ENCODE measurements at regions not wholly inside any gene's neighbourhood (a gene's known extent, or its start where the extent isn't known, plus 50 kb on each side); places are given as distances from the start of the nearest gene placed in this dataset.

DNA sequence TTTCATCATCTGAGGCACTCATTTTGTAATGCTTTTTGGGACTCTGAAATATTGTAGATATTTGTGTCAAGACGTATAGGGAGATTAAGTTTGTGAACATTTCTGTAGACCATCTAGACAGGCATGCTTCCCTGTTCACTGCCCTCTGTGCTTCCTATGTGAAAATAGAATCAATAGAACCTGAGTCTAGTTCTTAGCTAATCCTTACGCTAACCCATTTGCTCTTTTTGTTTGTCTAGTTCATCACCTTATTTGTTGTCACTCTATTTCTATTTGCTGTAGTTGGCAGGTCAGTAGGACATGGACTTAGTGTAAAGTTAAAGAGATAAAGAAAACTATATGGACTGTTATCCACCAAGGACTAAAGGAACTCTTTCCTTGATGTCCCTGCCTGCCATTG lies 1755.2 kb downstream of the C4orf33 start:
- Mint-ChIP-seq H3K4me1 (ENCODE audit: low read depth) (no peaks in the 10 kb centered on the region), H3K27me3 (ENCODE audit: low read depth) (no peaks in the 10 kb centered on the region), H3K9me3 (ENCODE audit: low read depth) (peaks cover 20% of the 10 kb centered on the region), H3K36me3 (ENCODE audit: low read depth) (no peaks in the 10 kb centered on the region), H3K27ac (ENCODE audit: unreplicated experiment) (no peak overlapping the region), H3K4me3 (ENCODE audit: unreplicated experiment) (no peak overlapping the region)
- TF ChIP-seq, protein P1, sequence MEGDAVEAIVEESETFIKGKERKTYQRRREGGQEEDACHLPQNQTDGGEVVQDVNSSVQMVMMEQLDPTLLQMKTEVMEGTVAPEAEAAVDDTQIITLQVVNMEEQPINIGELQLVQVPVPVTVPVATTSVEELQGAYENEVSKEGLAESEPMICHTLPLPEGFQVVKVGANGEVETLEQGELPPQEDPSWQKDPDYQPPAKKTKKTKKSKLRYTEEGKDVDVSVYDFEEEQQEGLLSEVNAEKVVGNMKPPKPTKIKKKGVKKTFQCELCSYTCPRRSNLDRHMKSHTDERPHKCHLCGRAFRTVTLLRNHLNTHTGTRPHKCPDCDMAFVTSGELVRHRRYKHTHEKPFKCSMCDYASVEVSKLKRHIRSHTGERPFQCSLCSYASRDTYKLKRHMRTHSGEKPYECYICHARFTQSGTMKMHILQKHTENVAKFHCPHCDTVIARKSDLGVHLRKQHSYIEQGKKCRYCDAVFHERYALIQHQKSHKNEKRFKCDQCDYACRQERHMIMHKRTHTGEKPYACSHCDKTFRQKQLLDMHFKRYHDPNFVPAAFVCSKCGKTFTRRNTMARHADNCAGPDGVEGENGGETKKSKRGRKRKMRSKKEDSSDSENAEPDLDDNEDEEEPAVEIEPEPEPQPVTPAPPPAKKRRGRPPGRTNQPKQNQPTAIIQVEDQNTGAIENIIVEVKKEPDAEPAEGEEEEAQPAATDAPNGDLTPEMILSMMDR (IDR thresholded peaks at IDR 0.05): no peak
- DNase-seq (ENCODE audit: low spot score): no peak

GRCh38 chr4:130851932-130852331 lies 1756.0 kb downstream of the C4orf33 start:
- Mint-ChIP-seq H3K36me3 (ENCODE audit: low read depth) (no peaks in the 10 kb centered on the region), H3K27me3 (ENCODE audit: low read depth) (no peaks in the 10 kb centered on the region), H3K4me1 (ENCODE audit: low read depth) (no peaks in the 10 kb centered on the region), H3K9me3 (ENCODE audit: low read depth) (peaks cover 17% of the 10 kb centered on the region), H3K27ac (ENCODE audit: unreplicated experiment) (no peak overlapping the region), H3K4me3 (ENCODE audit: unreplicated experiment) (no peak overlapping the region)
- TF ChIP-seq, protein P1 (IDR thresholded peaks at IDR 0.05): no peak
- DNase-seq (ENCODE audit: low spot score): no peak

DNA sequence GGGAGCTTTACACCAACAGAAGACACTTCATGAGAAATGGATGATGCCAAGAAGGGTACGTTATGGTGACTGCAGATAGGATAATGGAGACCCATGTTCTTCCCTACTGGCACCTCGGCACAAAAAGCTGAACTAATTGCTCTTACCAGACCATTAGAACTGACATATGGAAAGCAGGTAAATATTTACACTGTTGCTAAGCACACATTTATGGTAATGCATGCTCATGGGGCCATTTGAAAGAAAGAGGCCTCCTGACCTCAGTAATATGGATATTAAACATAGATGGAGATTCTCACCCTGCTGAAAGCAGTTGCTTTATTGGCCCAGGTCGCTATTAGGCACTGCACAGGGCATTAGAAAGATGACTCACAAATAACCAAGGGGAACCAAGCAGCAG lies 1759.6 kb downstream of the C4orf33 start:
- no peaks in the 10 kb centered on the region for H3K36me3 Mint-ChIP-seq (ENCODE audit: low read depth)
- TF ChIP-seq, protein P1 (IDR thresholded peaks at IDR 0.05): no peak
- H3K27ac Mint-ChIP-seq (ENCODE audit: unreplicated experiment): no peak overlapping the region
- no peak for DNase-seq (ENCODE audit: low spot score)
- no peak overlapping the region for H3K4me3 Mint-ChIP-seq (ENCODE audit: unreplicated experiment)
- peaks cover 6% of the 10 kb centered on the region for H3K9me3 Mint-ChIP-seq (ENCODE audit: low read depth)
- H3K4me1 Mint-ChIP-seq (ENCODE audit: low read depth): no peaks in the 10 kb centered on the region
- H3K27me3 Mint-ChIP-seq (ENCODE audit: low read depth): no peaks in the 10 kb centered on the region

DNA sequence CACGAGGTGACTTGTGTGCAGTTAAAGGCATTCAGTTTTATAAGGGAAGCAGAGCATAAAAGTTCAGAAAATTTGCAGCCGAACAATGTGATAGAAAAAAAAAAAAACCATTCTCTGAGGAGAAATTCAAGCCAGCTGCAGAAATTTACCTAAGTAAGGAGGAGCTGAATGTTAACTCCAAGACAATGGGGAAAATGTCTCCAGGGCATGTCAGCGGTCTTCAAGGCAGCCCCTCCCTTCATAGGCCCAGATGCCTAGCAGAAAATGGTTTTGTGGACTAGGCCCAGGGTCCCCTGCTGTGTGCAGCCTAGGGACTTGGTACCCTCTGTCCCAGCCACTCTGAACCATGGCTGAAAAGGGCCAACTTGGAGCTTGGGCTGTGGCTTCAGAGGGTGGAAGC lies 1764.0 kb downstream of the C4orf33 start:
- TF ChIP-seq, protein P1 (IDR thresholded peaks at IDR 0.05): no peak
- Mint-ChIP-seq H3K4me3 (ENCODE audit: unreplicated experiment) (no peak overlapping the region), H3K36me3 (ENCODE audit: low read depth) (no peaks in the 10 kb centered on the region), H3K27me3 (ENCODE audit: low read depth) (peaks cover 2% of the 10 kb centered on the region), H3K27ac (ENCODE audit: unreplicated experiment) (no peak overlapping the region), H3K9me3 (ENCODE audit: low read depth) (peaks cover 5% of the 10 kb centered on the region), H3K4me1 (ENCODE audit: low read depth) (no peaks in the 10 kb centered on the region)
- DNase-seq (ENCODE audit: low spot score): no peak

DNA sequence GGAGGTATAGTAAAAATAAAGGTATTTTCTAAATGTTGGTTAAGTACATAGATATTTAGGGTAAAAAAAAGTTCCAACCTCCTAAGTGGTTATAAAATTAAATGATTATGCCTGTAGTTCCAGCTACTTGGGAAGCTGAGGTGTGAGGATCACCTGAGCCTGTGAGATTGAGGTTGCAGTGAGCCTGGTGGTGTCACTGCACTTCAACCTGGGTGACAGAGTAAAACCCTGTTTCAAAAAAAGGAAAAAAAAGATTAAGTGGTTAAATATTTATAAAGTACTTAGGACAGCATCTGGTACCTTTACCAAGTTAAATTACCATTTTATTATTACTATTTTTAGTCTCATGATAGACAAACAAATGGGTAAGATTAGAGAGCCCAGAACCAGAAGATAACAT lies 1801.0 kb downstream of the C4orf33 start:
- DNase-seq (ENCODE audit: low spot score): no peak
- Mint-ChIP-seq H3K9me3 (ENCODE audit: low read depth) (peaks cover 1% of the 10 kb centered on the region), H3K27me3 (ENCODE audit: low read depth) (no peaks in the 10 kb centered on the region), H3K36me3 (ENCODE audit: low read depth) (no peaks in the 10 kb centered on the region), H3K4me3 (ENCODE audit: unreplicated experiment) (no peak overlapping the region), H3K4me1 (ENCODE audit: low read depth) (no peaks in the 10 kb centered on the region), H3K27ac (ENCODE audit: unreplicated experiment) (no peak overlapping the region)
- TF ChIP-seq, protein P1 (IDR thresholded peaks at IDR 0.05): no peak

Data from chondrocyte (in vitro differentiated cells).